ENCODE measurements at regions not wholly inside any gene's neighbourhood (a gene's known extent, or its start where the extent isn't known, plus 50 kb on each side); places are given as distances from the start of the nearest gene placed in this dataset.

GRCh38 chr1:189811960-189812359, 665.7 kb downstream of the BRINP3 start:
- no peak for DNase-seq

GRCh38 chr1:189816558-189816957, 661.1 kb downstream of the BRINP3 start:
- DNase-seq = no peak

- no peak for DNase-seq
Observed at GRCh38 chr1:189819751-189820150, 657.9 kb downstream of the BRINP3 start.

- peak; percentile 11 to 30 for DNase-seq
Observed at GRCh38 chr1:189821833-189822232, 655.8 kb downstream of the BRINP3 start.

GRCh38 chr1:189834813-189835212, 642.9 kb downstream of the BRINP3 start:
- no peak for DNase-seq

GRCh38 chr1:189847613-189848012, 630.1 kb downstream of the BRINP3 start:
- no peak for DNase-seq

GRCh38 chr1:189851806-189852367, 625.8 kb downstream of the BRINP3 start:
- peak; percentile 34 to 81 for DNase-seq

GRCh38 chr1:189859385-189859977, 618.2 kb downstream of the BRINP3 start:
- DNase-seq = no peak

GRCh38 chr1:189866606-189867005, 611.1 kb downstream of the BRINP3 start:
- DNase-seq = no peak

GRCh38 chr1:189868021-189868420, 609.6 kb downstream of the BRINP3 start:
- DNase-seq = peak in 1 of 2 experiments; percentile 28

- DNase-seq = no peak
Observed at GRCh38 chr1:189874715-189875435, 602.8 kb downstream of the BRINP3 start.

- no peak for DNase-seq
Observed at GRCh38 chr1:189880135-189880534, 597.5 kb downstream of the BRINP3 start.

- DNase-seq = peak in 1 of 2 experiments; percentile 32
Observed at GRCh38 chr1:189899686-189900425, 577.8 kb downstream of the BRINP3 start.

- no peak for DNase-seq
Observed at GRCh38 chr1:189904509-189904908, 573.2 kb downstream of the BRINP3 start.

GRCh38 chr1:189908113-189908512, 569.6 kb downstream of the BRINP3 start:
- no peak for DNase-seq

GRCh38 chr1:189921613-189922012, 556.1 kb downstream of the BRINP3 start:
- DNase-seq = no peak

GRCh38 chr1:189927641-189928040, 550.0 kb downstream of the BRINP3 start:
- peak in 1 of 2 experiments; percentile 12 for DNase-seq

GRCh38 chr1:189929501-189930099, 548.1 kb downstream of the BRINP3 start:
- DNase-seq = no peak

- DNase-seq = no peak
Observed at GRCh38 chr1:189936861-189937260, 540.8 kb downstream of the BRINP3 start.

GRCh38 chr1:189939967-189940366, 537.7 kb downstream of the BRINP3 start:
- peak; percentile 50 to 82 for DNase-seq

- no peak for DNase-seq
Observed at GRCh38 chr1:189941922-189942321, 535.7 kb downstream of the BRINP3 start.

- no peak for DNase-seq
Observed at GRCh38 chr1:189958756-189959155, 518.9 kb downstream of the BRINP3 start.

GRCh38 chr1:189960769-189961168, 516.9 kb downstream of the BRINP3 start:
- no peak for DNase-seq

Measured in NCI-H446 (cell line).